GM21360 (cell line): ENCODE measurements at regions not wholly inside any gene's neighbourhood (a gene's known extent, or its start where the extent isn't known, plus 50 kb on each side); places are given as distances from the start of the nearest gene placed in this dataset.

Experiments
- ATAC-seq: cut with Tn5 transposase; IDR thresholded peaks from one replicate; pipeline ENCODE4 v1.9.1; 2021; ENCODE audit warnings: mild to moderate bottlenecking, moderate library complexity; ENCODE audit not compliant: unreplicated experiment

- ATAC-seq, result no peak
Observed at GRCh38 chrX:78493180-78493579, 165.8 kb upstream of the CYSLTR1 start.

- no peak for ATAC-seq
Observed at GRCh38 chrX:78476701-78477100, 149.3 kb upstream of the CYSLTR1 start.

GRCh38 chrX:78456909-78457308 is 129.5 kb upstream of the CYSLTR1 start:
- no peak for ATAC-seq

GRCh38 chrX:78455901-78456300 is 128.5 kb upstream of the CYSLTR1 start:
- no peak for ATAC-seq

- no peak for ATAC-seq
Observed at GRCh38 chrX:78452356-78452755, 124.9 kb upstream of the CYSLTR1 start.

GRCh38 chrX:78437621-78438020 is 110.2 kb upstream of the CYSLTR1 start:
- ATAC-seq, result no peak

GRCh38 chrX:78429172-78429571 is 101.8 kb upstream of the CYSLTR1 start:
- ATAC-seq, result no peak

- ATAC-seq, result no peak
Observed at GRCh38 chrX:78388663-78389062, 61.3 kb upstream of the CYSLTR1 start.

GRCh38 chrX:78387364-78387763 is 60.0 kb upstream of the CYSLTR1 start:
- no peak for ATAC-seq

GRCh38 chrX:78384486-78384885 is 57.1 kb upstream of the CYSLTR1 start:
- no peak for ATAC-seq

- ATAC-seq, result no peak
Observed at GRCh38 chrX:78383594-78383993, 56.2 kb upstream of the CYSLTR1 start.

GRCh38 chrX:78378476-78379115 is 51.2 kb upstream of the CYSLTR1 start:
- ATAC-seq, result no peak
